Heart left ventricle (tissue), 13 donors: ENCODE measurements at regions not wholly inside any gene's neighbourhood (a gene's known extent, or its start where the extent isn't known, plus 50 kb on each side); places are given as distances from the start of the nearest gene placed in this dataset.

Source experiments
- POLR2A ChIP-seq, 2 donors: fragments of 450-650 bp; IDR thresholded peaks; one replicate each; pipeline ENCODE4 v1.6.1; 2017; ENCODE audit warnings: antibody characterized with exemption in 2 of 2, mild to moderate bottlenecking in 2 of 2, moderate library complexity in 2 of 2
- TF ChIP-seq, protein P1 (sequence below), 12 donors: fragments of 200-600 bp; sonication (generic) in 4 of 12; IDR thresholded peaks; one replicate each; pipeline versions ENCODE4 v1.5.0 to v1.8.0; 2018 to 2022; ENCODE audit warnings: antibody characterized with exemption in 12 of 12, mild to moderate bottlenecking in 5 of 12
- donor health status: ischemic (EF 13 %, LVEDD 7.1; RV severe dilation, severe dysfunction).
- donor health status: DM: no; HTN: yes; CAD: no.
- donor health status: DM: no; HTN: no; CAD: no.
- donor health status: ischemic (EF 25% LVEDD 6.9; RV normal size, moderate dysfunction).
- donor health status: ischemic (EF 25% LVEDD 5.7; RV mildly dilated, moderate dysfunction).
- donor health status: ischemic (EF 35%, LVEDD 5.7; RV mildly dilated, moderate dysfunction).
- donor health status: nonischemic (EF 11% LVEDD 7.7; RV severe dilation, severe dysfunction).
- donor health status: DM: yes; HTN: yes; CAD: no.
- donor health status: PGD.
- donor health status: ischemic (EF 29% LVEDD 5.4; RV normal size, mild dysfunction).
- donor health status: nonischemic (EF 23%, LVEDD 6.1; RV moderate dilation, normal function).

DNA sequence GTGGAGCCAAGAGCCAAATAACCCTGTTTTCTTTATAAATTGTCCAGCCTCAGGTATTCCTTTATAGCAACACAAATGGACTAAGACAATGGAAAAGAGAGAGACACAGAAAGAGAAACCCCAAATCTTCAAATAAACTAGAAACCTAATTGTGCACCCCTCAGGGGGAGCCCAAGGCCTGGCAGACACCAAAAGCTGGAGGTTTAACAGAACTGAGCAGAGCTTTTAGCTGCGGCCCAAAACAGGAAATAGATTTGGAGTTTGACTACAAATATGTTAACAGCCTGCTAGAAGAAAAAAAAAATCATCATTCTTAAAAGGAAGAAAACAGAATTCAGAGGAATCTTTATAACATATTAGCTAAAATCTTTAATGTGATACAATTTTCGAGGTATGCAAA lies 1135.0 kb downstream of the GATA3 start:
- TF ChIP-seq, protein P1, sequence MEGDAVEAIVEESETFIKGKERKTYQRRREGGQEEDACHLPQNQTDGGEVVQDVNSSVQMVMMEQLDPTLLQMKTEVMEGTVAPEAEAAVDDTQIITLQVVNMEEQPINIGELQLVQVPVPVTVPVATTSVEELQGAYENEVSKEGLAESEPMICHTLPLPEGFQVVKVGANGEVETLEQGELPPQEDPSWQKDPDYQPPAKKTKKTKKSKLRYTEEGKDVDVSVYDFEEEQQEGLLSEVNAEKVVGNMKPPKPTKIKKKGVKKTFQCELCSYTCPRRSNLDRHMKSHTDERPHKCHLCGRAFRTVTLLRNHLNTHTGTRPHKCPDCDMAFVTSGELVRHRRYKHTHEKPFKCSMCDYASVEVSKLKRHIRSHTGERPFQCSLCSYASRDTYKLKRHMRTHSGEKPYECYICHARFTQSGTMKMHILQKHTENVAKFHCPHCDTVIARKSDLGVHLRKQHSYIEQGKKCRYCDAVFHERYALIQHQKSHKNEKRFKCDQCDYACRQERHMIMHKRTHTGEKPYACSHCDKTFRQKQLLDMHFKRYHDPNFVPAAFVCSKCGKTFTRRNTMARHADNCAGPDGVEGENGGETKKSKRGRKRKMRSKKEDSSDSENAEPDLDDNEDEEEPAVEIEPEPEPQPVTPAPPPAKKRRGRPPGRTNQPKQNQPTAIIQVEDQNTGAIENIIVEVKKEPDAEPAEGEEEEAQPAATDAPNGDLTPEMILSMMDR (IDR thresholded peaks at IDR 0.05) = no peak
- TF ChIP-seq POLR2A (IDR thresholded peaks at IDR 0.05) = no peak
